ENCODE measurements at regions not wholly inside any gene's neighbourhood (a gene's known extent, or its start where the extent isn't known, plus 50 kb on each side); places are given as distances from the start of the nearest gene placed in this dataset.

DNA sequence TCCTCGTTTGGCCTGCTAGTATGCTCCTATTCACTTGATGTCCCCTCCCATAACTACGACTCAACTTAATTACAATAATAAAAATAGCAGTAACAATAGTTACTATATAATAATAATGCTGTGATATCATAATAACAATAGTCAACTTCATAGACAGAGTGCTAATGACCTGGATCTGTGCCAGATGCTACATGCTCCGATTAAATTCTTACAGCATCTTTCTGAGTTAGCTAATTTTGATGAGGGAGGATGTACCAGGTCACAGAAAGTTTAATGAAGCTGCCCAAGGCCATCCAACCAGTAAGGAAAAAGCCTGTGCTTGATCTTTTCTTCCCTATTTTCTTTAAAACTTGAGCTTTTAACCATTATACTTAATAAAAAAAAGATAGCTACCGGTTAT lies 413.4 kb upstream of the LRRC4C start:
- TF ChIP-seq, protein P1, sequence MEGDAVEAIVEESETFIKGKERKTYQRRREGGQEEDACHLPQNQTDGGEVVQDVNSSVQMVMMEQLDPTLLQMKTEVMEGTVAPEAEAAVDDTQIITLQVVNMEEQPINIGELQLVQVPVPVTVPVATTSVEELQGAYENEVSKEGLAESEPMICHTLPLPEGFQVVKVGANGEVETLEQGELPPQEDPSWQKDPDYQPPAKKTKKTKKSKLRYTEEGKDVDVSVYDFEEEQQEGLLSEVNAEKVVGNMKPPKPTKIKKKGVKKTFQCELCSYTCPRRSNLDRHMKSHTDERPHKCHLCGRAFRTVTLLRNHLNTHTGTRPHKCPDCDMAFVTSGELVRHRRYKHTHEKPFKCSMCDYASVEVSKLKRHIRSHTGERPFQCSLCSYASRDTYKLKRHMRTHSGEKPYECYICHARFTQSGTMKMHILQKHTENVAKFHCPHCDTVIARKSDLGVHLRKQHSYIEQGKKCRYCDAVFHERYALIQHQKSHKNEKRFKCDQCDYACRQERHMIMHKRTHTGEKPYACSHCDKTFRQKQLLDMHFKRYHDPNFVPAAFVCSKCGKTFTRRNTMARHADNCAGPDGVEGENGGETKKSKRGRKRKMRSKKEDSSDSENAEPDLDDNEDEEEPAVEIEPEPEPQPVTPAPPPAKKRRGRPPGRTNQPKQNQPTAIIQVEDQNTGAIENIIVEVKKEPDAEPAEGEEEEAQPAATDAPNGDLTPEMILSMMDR (IDR thresholded peaks at IDR 0.05): no peak
- no peak for TF ChIP-seq POLR2A (IDR thresholded peaks at IDR 0.05)

Measured in Peyer's patch (tissue), 4 donors.